Activated CD8-positive, alpha-beta T cell treated with anti-CD3 and anti-CD28 coated beads for 36 hours (primary cell): ENCODE measurements at regions not wholly inside any gene's neighbourhood (a gene's known extent, or its start where the extent isn't known, plus 50 kb on each side); places are given as distances from the start of the nearest gene placed in this dataset.

ENCODE experiments used
- ATAC-seq: fragments of 200-7000 bp; cut with Tn5 transposase; one replicate; pipeline ENCODE4 v1.10.0; 2021; ENCODE audit warnings: mild to moderate bottlenecking, moderate library complexity
- CTCF ChIA-PET: fragments of 350-600 bp; sonication (Branson Sonifier 250); formaldehyde crosslinking; loops from one replicate; lab custom pipeline; 2021; ENCODE audit warnings: antibody characterized with exemption; lab: Charles Lee
- POLR2A ChIA-PET: fragments of 350-600 bp; sonication (Branson Sonifier 250); formaldehyde crosslinking; loops from one replicate; lab custom pipeline; 2021; ENCODE audit warnings: antibody characterized with exemption; lab: Charles Lee
- DNase-seq: peaks from one replicate; pipeline ENCODE4 v3.0.0-alpha.2; 2020
- H3K27ac Mint-ChIP-seq: one replicate; pipeline ENCODE4 v1.8.0; 2021; ENCODE audit warnings: mild to moderate bottlenecking, mixed read lengths
- H3K27me3 Mint-ChIP-seq: one replicate; pipeline ENCODE4 v1.8.0; 2021; ENCODE audit warnings: mixed read lengths
- H3K36me3 Mint-ChIP-seq: one replicate; pipeline ENCODE4 v1.8.0; 2021; ENCODE audit warnings: low read depth, mixed read lengths
- H3K4me1 Mint-ChIP-seq: one replicate; pipeline ENCODE4 v1.8.0; 2021; ENCODE audit warnings: low read depth, mixed read lengths
- H3K4me3 Mint-ChIP-seq: one replicate; pipeline ENCODE4 v1.8.0; 2021; ENCODE audit warnings: mild to moderate bottlenecking, moderate library complexity, mixed read lengths
- H3K9me3 Mint-ChIP-seq: one replicate; pipeline ENCODE4 v1.8.0; 2021; ENCODE audit warnings: mixed read lengths
- intact Hi-C: fragments of 100-400 bp; cut with micrococcal nuclease; formaldehyde crosslinking; loops from one replicate; pipeline ENCODE4 v1.10.0; 2022
- TF ChIP-seq, protein P1 (sequence below): fragments of 200-600 bp; IDR thresholded peaks from one replicate; pipeline ENCODE4 v1.8.0; 2022; ENCODE audit warnings: antibody characterized with exemption, mild to moderate bottlenecking

GRCh38 chr14:50012644-50013043, 103.7 kb downstream of the VCPKMT start:
- peaks cover 11% of the 10 kb centered on the region for H3K36me3 Mint-ChIP-seq
- intact Hi-C loops, result no loop called here
- H3K9me3 Mint-ChIP-seq, result no peaks in the 10 kb centered on the region
- H3K27me3 Mint-ChIP-seq, result no peaks in the 10 kb centered on the region
- ChIA-PET CTCF (interaction anchor here (0.7 to 1.5 kb wide), 4 partner anchors 9 to 150 kb away, joined by 3 to 7 read pairs (median 3); no protein-coding TSS in a partner anchor), POLR2A (interaction anchor here (0.6 to 3.7 kb wide), 4 partner anchors 11 to 120 kb away, joined by 3 to 17 read pairs (median 3); partner anchors contain the start of gene ARF6)
- peaks cover 23% of the 10 kb centered on the region for H3K4me1 Mint-ChIP-seq
- TF ChIP-seq, protein P1, sequence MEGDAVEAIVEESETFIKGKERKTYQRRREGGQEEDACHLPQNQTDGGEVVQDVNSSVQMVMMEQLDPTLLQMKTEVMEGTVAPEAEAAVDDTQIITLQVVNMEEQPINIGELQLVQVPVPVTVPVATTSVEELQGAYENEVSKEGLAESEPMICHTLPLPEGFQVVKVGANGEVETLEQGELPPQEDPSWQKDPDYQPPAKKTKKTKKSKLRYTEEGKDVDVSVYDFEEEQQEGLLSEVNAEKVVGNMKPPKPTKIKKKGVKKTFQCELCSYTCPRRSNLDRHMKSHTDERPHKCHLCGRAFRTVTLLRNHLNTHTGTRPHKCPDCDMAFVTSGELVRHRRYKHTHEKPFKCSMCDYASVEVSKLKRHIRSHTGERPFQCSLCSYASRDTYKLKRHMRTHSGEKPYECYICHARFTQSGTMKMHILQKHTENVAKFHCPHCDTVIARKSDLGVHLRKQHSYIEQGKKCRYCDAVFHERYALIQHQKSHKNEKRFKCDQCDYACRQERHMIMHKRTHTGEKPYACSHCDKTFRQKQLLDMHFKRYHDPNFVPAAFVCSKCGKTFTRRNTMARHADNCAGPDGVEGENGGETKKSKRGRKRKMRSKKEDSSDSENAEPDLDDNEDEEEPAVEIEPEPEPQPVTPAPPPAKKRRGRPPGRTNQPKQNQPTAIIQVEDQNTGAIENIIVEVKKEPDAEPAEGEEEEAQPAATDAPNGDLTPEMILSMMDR, result no peak
- ATAC-seq, result no peak
- DNase-seq, result no peak
- H3K27ac Mint-ChIP-seq, result no peak overlapping the region
- H3K4me3 Mint-ChIP-seq, result no peak overlapping the region

DNA sequence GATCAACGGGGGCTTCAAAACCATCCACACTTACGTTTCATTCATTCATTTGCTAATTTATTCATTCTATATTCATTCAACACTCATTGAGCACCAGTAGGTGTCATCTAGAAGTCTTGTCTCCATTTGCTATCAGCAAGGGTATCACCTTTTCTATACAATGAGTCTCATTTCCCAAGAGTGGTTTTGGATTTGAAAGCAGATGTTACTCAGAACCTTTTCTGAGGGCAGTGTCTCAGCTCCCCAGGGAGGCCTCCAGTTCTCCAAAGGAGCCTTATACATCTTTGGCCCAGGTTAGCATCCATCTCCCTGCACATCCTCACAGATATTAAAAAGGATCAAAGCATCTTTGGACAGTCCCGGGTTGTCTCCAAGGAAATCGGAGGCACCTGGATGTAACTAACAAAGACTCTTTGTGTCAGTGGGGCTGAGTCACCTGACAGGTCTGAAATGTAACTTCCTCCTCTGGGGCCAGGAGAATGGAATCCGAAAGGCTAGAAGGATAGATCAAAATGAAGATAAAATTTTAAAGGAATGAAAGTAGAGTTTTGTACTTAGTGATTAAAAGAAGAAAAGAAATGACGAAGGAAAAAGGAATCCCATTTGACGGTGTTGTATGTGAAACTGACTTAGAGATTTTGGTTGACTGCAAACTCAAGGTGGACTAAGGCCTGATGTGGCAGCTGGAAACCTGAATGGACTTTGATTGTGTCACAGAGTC, 103.0 kb downstream of the VCPKMT start:
- Mint-ChIP-seq H3K36me3 (peaks cover 11% of the 10 kb centered on the region), H3K4me1 (peaks cover 24% of the 10 kb centered on the region), H3K27ac (no peak overlapping the region), H3K9me3 (no peaks in the 10 kb centered on the region), H3K27me3 (no peaks in the 10 kb centered on the region), H3K4me3 (no peak overlapping the region)
- intact Hi-C loops, result no loop called here
- DNase-seq, result no peak
- ATAC-seq, result peak; percentile 69
- TF ChIP-seq, protein P1, result no peak
- POLR2A ChIA-PET, result interaction anchor here (0.7 kb wide), 1 partner anchor 40 kb away, joined by 3 read pairs; no protein-coding TSS in a partner anchor
- CTCF ChIA-PET, result interaction anchor here (0.7 to 1.5 kb wide), 4 partner anchors 10 to 150 kb away, joined by 3 to 7 read pairs (median 3); no protein-coding TSS in a partner anchor

DNA sequence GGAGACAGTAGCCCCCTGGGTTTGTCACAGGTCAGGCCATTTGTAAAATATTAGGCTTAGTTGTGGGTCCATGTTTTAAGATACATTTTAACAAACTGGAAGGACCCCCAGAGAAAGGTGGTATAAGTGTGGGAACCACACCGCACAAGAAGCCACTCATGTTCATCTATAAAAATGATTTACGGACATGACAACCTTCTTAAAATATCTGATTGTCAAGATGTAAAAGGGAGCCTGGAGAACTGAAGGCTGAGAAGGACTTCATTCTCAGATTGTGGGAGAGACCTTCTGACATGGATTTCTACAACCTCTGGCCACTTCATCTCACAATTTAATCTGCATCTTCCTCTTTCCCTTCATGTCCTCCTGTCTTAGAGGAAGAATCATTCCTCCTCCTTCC, 102.4 kb downstream of the VCPKMT start:
- no peak overlapping the region for H3K27ac Mint-ChIP-seq
- intact Hi-C loops, result no loop called here

GRCh38 chr14:50014809-50015430, 101.5 kb downstream of the VCPKMT start:
- DNase-seq, result no peak
- TF ChIP-seq, protein P1, result no peak
- Mint-ChIP-seq H3K9me3 (peaks cover 7% of the 10 kb centered on the region), H3K27ac (no peak overlapping the region), H3K4me1 (peaks cover 30% of the 10 kb centered on the region), H3K4me3 (no peak overlapping the region), H3K36me3 (peaks cover 17% of the 10 kb centered on the region), H3K27me3 (no peaks in the 10 kb centered on the region)
- CTCF ChIA-PET, result interaction anchor here (1.1 to 1.4 kb wide), 2 partner anchors 23 to 90 kb away, joined by 3 read pairs; no protein-coding TSS in a partner anchor
- intact Hi-C loops, result no loop called here
- ATAC-seq, result no peak
- POLR2A ChIA-PET, result interaction anchor here (1.1 to 1.8 kb wide), 2 partner anchors 9 to 12 kb away, joined by 3 to 7 read pairs; no protein-coding TSS in a partner anchor

More for the DNA sequence above, 102.4 kb downstream of the VCPKMT start:
- Mint-ChIP-seq H3K4me3 (no peak overlapping the region), H3K9me3 (no peaks in the 10 kb centered on the region), H3K36me3 (peaks cover 11% of the 10 kb centered on the region), H3K4me1 (peaks cover 25% of the 10 kb centered on the region), H3K27me3 (no peaks in the 10 kb centered on the region)
- TF ChIP-seq, protein P1, result no peak
- no peak for DNase-seq
- ATAC-seq, result no peak
- CTCF ChIA-PET, result interaction anchor here (1.3 kb wide), 1 partner anchor 151 kb away, joined by 3 read pairs; no protein-coding TSS in a partner anchor
- POLR2A ChIA-PET, result no interaction called here
